ELF-1 (cell line): ENCODE measurements at regions not wholly inside any gene's neighbourhood (a gene's known extent, or its start where the extent isn't known, plus 50 kb on each side); places are given as distances from the start of the nearest gene placed in this dataset.
A peak's percentile ranks its signal among the peaks of the same experiment; 100 is the strongest.
"Not testable (repeated sequence)": the region's sequence is repeated elsewhere in the genome, so short reads cannot be mapped to it uniquely, and the experiment has no call there.

Experiments used
- DNase-seq: peaks from one replicate; pipeline ENCODE4 v3.0.0-alpha.2; 2016; ENCODE audit warnings: low read depth, low spot score

DNA sequence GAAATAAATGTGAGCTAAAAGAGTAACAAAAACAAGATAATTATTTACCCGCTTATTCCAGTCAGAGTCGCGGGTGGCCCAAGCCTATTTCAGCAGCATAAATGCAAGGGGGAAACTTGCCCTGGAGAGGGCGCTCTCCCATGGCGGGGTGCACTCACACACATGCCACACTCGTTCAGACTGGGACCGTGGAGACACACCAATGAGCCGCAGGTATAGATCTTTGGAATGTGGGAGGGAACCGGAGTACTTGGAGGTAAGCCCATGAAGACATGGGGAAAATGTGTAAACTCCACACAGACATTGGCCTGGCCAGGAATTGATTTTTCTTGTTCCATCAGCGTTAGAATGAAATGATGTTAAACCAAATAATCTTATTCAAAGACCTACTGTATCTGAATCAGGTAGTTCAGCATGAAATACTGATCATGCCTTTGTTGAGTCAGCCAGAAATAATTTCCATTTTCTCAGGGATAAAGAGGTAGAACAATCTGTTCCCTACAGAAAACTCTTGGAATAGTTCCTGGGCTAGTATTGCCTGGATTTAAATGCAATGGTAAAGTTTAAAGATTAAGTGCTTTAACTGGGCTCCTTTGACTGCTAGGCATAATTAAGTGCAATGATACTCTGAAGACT is 191.5 kb downstream of the MCHR2 start:
- peak; percentile 64 for DNase-seq

DNA sequence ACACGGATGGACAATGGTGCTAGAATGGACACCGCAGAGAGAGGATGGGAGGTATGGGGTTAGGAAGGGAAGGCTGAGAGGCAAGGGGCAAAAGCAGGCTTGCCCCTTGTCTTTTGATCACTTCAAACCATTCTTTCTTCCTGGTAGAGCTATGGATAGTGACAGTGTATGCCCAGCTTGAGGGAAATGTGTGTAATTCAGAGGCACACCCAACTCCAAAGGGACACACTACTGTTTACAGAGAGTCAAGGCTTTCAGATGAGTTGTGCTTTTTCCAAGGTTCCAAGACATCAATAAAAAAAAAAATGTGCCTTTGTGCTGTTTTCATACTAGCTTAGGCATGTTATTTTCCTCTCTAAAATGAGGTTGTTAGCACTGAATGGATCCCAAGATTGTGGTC is 185.0 kb downstream of the MCHR2 start:
- no peak for DNase-seq

DNA sequence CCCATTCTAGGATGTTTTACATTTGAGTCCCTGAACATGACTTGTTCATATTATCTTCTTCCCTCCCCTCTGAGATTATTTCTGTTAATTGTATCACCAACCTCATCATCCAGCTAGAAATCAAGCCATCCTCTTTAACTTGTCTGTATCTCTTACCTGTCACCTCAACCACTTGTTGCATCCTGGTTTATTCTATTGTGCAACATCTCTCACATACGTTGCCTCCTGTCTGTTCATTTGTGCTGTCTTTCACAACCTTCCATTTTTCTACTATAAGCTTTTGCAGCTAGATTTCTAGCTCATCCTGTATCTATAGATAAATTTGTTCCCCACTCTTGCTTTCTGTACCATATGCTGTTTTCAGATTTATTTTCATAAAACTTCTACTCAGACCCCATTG is 183.7 kb downstream of the MCHR2 start:
- no peak for DNase-seq

DNA sequence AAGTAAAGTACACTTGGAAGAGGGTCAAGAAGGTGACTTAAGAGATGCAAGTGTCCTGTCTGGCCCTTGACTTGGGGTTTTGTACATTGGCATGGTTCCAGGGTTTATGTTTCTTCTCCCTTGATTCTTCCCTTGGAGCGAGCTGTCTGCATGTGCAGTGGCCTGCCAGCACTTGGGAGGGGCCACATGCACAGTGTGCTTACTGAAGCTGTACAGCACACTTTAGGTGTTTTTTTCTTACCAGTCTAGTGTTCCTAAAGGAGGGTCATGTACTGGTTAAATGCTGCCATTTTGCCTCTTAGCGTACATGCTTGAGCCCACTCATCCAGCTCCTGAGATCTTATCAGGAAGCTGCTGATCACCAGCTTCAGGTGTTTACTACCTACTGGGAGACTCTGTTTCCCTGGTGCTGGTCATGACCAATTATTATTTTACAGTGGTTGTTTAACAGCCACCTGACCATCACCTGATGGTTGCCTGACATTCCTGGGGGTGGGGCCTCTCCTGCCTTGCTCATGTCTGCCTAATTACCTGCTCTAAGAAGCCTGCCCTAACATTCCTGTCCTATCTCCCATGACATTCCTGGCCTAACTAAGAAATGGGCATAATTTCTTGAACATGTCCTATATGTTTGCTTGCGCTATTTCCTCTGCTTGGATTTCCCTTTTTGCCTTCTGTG is 182.9 kb downstream of the MCHR2 start:
- DNase-seq = peak; percentile 77

DNA sequence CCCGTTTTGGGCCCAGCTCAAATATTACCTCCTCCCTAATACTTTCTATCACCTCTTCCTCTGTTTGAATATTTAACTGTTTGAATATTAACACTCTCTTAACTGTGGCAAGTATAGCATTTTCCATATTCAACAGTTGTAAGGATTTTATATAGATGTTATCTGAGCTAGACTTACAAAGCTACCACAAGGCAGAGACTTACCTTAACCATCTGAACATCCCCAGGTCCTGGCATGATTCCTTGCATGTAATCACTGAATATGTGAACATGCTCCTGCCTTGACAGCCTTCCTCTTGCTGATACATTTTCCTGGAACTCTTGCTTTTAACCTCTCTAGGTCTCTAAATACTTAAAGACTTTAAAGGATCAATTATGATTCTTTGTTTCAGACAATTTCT is 182.4 kb downstream of the MCHR2 start:
- no peak for DNase-seq

DNA sequence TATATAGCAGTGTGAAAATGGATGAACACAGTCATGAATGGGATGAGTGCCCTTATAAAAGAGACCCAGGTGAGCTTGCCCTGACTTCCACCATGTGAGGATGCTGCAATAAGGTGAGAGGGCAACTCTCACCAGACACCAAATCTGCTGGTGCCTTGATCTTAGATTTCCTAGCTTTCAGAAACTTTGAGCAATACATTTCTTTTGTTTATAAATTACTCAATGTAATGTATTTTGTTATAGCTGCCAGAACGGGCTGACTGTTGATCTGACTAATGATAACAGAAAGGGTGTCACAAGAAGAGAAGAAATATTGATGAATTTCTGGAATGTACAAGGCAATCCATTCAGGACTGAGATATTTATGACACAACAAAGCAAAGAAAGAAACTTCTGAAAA is 180.5 kb downstream of the MCHR2 start:
- no peak for DNase-seq

DNA sequence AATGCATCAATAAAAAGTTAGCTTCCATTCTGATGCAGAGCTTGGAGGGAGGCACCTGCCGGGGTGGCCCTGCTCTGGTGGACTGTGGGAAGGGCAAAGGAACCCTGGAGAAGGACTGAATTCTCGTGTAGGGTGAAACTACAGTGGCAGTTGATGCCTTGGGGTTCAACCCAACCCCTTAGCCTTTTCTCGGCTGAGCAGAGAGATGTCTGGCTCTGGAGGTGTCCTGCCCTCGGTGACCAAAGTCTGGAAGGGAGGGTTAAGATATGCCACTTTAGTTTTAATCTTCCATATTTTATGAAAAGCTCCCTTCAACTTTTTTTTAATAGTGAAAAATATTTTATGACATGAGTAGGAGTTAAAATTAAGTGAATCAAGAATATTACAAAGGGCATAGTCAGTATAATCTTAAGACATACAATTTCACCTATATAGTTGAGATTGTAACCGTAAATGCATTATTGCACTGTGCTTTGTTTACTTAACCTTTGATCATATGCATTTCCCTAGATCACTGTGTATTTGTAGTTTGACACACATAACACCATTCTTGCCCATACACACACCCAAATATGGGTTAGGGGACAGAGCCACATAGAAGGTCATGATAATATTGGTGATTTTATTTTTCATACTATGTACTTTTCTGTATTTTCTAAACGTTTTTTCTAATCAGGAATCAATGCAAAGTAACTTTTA is 179.6 kb downstream of the MCHR2 start:
- DNase-seq = no peak

DNA sequence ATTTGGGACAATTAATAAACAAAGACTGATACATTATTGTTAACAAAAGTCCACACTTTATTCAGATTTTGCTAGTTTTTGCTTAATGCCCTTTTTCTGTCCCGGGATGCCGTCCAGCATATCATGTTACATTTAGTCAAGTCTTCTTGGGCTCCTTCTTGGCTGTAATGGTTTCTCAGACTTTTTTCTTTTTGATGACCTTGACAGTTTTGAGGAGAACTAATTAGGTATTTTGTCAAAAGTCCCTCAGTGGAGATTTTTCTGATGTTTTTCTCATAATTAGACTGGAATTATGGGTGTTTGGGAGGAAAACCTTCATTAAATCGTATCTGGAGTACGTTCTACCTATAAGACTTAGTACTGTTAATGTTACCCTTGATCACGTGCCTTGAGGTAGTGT is 177.2 kb downstream of the MCHR2 start:
- DNase-seq = no peak

DNA sequence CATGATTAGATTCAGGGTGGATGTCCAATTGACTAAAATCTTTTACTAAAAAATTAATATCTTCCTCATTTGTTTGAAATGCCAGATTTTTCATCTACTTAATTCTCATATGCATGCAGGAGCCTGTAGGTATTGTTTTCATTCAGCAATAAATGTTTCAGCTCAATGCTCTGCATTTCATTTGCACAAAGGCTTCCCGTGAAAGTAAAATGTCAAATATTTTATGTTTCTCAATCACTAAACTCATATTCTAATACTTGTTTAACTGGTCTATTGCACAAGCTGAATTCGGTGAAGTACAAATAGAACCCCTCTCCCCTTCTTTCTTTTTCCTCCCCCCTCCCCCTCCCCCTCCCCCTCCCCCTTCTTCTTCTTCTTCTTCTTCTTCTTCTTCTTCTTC is 175.9 kb downstream of the MCHR2 start:
- DNase-seq = no peak

DNA sequence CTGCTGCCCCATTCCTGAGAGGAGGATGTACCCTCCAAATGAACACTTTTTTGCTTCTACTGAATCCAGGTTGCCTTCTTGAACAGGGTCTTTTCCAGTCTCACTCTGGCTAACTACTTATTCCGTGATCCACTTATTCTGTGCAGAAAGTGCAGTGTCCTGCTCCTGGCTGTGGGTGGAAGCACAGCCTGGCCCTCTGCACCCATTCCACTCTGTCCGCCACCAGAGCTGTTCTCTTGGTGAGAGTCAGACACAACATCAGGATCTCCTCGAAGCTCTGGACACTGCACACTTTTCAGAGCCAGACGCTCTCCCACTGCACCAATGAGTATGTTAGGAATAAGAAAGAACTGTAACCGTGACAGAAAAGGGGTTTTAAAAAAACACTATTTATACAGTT is 174.2 kb downstream of the MCHR2 start:
- DNase-seq = no peak

DNA sequence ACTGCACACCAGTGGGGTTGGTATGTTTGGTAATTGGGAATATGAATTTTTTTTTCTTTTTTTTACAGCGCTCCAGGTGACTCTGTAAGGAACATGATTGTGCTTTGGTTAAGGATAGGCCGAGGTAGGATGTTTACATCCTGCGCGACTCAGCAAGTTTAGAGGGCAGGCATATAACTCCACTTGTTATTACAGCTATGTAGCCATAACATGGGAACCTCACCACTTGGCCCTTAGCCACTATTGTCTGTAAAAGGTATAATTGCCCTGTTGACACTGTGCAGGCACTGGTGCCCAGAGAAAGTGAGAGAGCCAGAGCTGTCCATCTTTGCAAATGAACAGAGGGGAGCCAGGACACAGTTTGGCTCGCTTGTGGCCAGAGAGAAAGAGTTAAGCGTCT is 172.9 kb downstream of the MCHR2 start:
- DNase-seq = peak; percentile 45

DNA sequence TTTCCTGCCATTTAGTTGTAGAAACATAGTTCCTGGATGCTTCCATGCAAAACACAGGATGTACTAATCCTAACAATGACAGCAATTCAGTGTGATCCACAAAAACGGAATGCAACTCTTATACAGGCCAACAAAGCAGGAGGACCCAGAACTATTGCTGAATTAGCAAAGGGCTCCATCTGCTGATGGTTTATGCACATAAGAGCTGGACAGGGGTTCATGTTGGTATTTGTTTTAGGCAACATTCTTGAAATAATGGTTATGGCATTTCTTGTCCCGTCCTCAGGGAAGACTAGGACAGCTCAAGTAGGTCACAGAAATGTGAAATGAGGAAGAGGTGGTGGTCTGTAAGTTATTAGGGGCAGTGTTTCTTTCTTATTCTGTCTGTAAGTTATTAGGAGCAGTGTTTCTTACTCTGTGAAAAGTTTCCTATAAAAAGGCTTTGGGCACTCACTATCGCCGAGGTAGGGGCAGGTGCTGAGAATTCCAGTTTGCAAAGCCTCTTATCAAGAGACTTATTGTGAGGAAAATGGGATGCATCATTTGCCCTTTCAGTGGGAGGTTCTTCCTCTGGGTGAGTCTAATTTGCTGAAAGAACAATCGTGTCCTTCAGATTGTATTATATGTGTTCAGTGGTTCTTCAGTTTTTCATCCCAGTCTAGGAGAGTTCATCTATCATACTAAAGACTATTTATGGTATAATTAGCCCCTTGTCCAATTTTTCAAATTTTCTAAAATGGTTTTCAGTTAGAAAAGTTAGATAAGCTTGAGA is 171.1 kb downstream of the MCHR2 start:
- peak; percentile 12 for DNase-seq

DNA sequence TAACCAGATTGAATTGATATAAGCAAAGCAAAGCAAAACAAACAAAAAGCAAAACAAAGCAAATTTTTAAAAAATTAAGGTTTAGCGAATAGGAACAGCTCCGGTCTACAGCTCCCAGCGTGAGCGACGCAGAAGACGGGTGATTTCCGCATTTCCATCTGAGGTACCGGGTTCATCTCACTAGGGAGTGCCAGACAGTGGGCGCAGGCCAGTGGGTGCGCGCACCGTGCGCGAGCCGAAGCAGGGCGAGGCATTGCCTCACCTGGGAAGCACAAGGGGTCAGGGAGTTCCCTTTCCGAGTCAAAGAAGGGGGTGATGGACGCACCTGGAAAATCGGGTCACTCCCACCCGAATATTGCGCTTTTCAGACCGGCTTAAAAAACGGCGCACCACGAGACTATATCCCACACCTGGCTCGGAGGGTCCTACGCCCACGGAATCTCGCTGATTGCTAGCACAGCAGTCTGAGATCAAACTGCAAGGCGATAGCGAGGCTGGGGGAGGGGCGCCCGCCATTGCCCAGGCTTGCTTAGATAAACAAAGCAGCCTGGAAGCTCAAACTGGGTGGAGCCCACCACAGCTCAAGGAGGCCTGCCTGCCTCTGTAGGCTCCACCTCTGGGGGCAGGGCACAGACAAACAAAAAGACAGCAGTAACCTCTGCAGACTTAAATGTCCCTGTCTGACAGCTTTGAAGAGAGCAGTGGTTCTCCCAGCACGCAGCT is 170.3 kb downstream of the MCHR2 start:
- DNase-seq = not testable (repeated sequence)

DNA sequence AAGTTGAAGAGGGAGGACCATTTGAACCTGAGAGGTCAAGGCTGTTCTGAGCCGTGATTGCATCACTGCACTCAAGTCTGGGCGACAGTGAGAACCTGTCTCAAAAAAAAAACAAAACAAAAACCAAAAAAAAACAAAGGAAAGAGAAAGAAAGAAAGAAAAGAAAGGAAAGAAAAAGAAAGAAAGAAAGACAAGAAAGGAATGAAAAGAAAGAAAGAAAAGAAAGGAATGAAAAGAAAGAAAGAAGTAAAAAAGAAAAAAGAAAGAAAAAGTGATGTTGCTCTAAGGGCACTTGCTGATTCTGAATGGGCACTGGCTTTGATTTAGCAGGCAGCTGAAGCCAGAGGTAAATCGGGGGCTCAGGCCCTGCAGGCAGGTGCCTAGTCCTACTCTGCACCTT is 161.0 kb downstream of the MCHR2 start:
- no peak for DNase-seq

DNA sequence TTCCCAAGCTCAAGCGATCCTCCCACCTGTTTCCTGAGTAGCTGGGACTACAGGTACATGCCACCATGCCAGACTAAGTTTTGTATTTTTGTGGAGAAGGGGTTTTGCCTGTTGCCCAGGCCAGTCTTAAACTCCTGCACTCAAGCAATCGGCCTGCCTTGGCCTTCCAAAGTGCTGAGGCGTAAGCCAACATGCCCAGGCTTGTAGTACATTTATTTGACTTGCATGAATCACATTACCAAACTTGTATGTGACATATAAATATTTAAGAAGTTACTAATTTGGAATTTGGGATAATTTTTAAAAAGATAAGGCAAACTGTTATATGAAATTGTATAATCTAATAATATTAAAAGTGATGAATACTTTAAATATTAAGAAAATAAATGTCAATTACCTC is 157.6 kb downstream of the MCHR2 start:
- DNase-seq = no peak

DNA sequence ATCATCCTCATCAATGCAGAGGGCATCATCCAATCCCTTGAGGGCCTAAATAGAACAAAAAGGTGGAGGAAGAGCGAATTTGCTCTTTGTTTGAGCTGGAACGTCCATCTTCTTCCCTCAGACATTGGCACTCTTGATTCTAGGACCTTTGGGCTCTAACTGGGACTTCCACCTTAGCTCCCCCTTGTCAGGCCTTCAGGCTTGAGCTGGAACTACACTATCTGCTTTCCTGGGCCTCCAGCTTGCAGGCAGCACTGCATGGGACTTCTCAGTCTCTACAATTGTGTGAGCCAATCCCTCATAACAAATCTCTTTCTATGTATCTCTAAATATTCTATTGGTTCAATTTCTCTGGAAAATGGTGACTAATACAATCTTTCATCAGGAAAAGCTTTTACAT is 155.4 kb downstream of the MCHR2 start:
- DNase-seq = no peak

DNA sequence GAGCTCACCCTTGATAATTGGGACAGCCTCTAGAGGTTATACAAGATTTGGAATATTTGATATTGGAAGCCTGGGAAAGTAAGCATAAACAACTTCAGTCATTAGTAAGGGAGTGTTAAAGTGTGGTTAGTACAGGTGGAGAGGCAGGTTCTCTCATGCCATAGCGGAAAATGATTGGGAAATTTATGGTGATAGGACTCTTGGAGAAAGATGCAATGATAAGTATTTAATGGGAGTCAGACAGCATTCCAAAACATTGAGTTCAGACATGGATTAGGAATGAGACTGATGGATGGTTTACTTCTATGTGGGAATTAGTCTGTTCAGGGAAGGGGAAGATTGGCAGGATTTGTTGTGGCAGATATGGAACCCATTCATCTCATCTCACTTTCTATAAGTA is 152.7 kb downstream of the MCHR2 start:
- no peak for DNase-seq

DNA sequence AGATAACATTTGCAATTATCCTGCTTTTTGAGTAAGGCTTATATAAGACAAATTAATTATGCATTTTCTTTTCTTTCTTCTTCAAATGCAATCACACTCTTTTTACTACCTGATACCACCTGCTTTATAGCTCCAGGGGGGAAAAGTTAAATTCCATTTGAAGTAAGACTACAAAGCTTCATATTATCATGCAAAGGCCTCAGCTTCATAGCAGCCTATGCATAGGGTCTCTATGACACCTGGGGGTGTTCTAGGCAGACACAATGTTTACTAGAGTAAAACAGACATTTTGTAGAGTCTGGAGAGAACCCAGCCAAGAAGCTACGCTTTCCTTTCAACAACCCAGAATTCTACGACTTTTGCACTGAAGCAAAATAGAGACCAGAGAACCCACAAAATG is 148.0 kb downstream of the MCHR2 start:
- no peak for DNase-seq

DNA sequence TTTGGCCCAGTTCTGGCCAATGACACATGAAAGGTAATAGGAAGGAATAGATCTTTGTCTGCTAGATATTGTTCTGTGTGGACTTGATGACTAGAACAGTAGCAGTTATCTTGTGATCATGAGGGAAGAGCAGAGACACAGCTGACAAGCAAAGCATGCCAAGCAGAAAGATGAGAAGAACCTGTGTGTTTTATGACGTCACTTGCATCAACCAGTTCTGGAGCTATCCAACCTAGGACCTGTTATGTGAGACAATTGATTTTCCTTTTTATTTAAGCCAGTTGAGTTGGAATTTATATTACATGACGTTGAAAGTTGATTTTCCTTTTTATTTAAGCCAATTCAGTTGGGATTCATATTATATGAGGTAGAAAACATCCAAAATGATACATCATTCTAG is 143.2 kb downstream of the MCHR2 start:
- DNase-seq = no peak

DNA sequence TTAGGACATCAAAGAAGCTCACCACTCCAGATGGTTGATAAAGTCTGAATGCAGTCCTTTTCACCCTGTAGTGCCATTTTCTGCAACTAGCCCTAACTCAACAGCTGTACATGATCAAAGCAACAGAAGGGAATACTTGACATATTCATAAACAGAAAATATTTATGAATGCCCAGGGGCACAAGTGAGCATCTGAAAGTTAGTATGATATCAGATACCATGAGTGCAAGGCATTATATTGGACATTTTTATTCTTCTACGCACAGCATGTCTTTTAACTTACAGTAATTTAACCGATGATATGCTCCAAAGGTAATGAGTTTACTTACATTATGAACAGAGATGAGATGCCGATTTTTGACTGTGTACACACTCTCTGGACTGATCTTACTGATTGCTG is 142.0 kb downstream of the MCHR2 start:
- no peak for DNase-seq

DNA sequence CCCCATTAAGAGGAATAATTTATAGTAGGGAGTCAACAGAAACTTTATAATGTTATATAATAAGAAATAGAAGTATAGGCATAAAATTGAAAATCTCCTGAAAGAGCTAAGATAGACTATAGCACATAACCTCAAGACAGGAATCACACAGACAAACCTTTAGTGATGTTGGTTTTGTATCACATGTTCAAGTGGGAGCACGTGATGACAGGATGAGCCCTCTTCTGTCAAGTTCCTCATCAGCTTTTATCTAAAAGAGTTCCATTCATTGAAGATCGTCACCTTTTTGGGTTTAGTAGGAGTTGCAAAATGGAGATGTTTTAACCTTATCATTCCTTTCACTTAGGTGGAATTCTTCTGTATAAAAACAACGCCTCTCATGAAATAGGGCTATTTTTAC is 127.0 kb downstream of the MCHR2 start:
- DNase-seq = no peak
